Stimulated activated CD4-positive, alpha-beta T cell treated with anti-CD3 and anti-CD28 coated beads, Interleukin-15, amount 100 ng/mL, for 48 hours (primary cell): ENCODE measurements at regions not wholly inside any gene's neighbourhood (a gene's known extent, or its start where the extent isn't known, plus 50 kb on each side); places are given as distances from the start of the nearest gene placed in this dataset.

Source experiments
- DNase-seq, 2 donors: peaks; one replicate each; pipeline ENCODE4 v3.0.0-alpha.2; 2020; ENCODE audit warnings: low read depth in 2 of 2

DNA sequence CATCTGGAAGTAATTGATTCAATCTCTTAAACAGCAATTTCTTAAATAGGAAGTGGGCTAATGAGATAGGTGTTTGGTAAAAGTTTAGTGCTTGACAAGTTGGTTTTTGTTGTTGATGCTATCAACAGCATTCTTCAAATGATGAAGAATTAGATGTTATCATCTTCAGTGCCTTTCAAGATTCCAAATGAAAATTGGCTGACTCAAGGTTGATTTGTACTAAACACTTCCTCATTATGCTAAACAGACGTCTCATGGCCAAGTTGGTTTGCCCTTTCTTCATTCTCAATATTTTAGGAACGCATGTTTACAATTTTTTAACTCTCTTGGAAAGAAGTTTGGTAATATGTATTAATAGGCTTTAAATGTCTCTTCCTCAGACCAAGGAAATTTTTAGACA lies 86.0 kb downstream of the MID1IP1 start:
- DNase-seq = no peak

DNA sequence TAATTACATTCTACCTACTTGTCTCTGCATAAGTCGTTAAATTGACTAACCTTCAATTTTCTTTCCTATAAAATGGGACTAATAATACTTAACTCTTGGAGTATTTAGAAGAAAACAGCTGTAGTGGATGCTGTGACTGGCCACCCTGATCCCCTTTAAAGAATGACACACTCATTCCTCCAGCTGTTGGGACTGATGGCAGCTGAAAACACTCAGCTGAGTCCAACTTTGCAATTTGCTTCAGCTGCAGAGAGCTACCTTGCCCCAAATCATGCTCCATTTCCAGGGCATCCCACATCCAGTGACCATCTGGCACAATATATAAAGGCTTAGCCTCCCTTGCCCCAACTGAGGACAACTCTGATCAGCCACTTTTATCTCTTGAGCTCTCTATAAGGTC lies 89.1 kb downstream of the MID1IP1 start:
- no peak for DNase-seq

GRCh38 chrX:38890963-38891362 lies 89.7 kb downstream of the MID1IP1 start:
- DNase-seq = no peak

DNA sequence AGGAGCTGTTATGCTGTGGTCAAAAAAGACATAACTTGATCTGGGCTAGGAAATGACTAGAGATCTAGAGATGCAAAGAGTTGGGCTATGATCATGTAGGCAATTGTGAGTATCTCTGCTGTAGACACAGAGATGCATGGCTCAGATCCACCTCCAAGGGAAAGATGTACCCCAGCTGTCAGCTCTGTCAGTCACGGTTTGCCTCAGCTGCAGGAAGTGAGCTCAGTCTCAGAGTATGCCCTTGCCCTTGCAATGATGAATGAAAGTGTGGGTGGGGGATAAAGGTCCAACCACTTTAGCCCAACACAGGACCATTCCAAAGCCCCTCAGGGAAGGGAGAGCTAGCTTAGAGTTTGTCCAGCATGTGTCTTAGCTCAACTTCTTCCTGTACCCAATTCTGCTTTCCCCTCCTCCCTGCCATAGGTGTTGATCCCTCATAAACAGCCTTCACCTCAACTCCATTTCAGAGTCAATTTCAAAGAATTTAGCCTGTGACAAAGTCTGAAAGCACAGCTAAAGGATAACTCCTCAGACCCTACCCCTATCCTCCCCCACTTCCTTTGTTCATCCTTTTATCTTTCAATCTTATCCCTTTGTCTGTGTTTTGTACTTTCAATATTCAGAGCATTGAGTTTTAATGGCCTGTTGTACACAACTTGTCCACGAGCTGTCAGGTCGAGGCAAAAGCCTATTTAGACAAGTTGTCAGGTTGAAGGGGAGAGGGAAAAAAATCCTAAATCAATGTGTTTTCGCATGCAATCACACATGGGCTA lies 90.6 kb downstream of the MID1IP1 start:
- DNase-seq = peak; percentile 1 to 3

GRCh38 chrX:38893441-38893840 lies 92.2 kb downstream of the MID1IP1 start:
- no peak for DNase-seq

- DNase-seq = no peak
Observed at GRCh38 chrX:38895775-38896174, 94.5 kb downstream of the MID1IP1 start.

DNA sequence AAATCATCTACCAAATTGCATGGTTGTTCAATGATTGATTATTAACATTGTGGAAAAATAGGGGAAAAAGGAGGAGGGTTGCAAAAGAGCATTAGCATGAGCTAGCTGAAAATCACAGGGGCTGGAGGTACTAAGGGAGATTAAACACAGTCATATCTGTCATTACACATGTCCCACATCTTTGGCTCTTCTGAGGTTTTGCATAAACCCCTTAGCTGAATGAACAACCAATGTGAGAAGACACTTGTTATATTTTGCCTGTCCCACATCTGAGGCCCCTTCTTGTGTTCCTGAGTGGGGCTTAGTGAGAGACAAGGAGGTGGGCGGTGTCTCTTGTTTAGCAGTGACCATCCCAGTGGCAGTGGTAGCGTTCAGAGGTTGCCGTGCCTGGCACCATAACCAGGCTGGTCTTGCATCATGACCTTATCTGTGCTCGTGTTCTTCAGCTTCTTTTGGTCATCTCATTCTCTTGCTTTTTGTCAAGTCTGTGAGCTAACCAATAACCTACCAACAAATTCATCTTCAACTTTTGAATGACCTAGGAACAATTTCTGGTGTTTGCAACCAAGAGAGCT lies 95.6 kb downstream of the MID1IP1 start:
- no peak for DNase-seq

GRCh38 chrX:38898261-38898660 lies 97.0 kb downstream of the MID1IP1 start:
- no peak for DNase-seq

- no peak for DNase-seq
Observed at GRCh38 chrX:38899650-38900049, 98.4 kb downstream of the MID1IP1 start.

DNA sequence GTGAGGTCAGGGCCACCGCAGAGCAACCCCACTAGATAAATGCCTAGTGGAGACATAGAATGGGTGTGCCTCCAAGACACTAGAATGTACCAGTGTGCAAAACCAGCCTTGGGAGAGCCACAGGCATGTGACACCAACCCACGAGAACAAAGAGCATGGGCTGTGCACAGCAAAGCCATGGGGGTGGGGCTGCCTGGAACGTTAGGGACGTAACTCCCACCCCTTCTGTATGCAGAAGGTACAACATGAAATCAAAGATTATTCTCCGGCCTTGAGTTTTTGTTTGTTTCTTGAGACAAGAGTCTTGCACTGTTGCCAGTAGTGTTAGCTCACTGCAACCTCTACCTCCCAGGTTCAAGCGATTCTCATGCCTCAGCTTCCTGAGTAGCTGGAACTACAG lies 99.5 kb downstream of the MID1IP1 start:
- no peak for DNase-seq

- DNase-seq = no peak
Observed at GRCh38 chrX:38902972-38903492, 101.8 kb downstream of the MID1IP1 start.

DNA sequence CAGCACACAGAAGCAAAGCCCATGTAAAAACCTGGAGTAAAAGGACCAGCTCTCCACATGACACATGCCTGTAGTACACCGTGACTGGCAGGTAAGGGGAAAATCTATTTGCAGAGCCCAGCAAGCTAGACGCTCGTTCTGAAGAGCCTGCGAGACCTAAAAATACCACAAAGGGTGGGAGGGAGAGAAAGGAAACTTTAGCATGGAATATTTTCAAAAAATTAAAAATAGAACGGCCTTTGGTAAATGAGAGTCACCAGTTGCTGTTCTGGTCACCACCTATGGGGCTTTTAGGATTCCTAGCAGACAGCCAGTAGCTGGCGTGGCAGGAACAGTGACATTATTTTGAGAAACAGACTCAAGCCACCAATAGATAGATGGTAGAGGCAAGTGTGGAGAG lies 115.5 kb downstream of the MID1IP1 start:
- no peak for DNase-seq

GRCh38 chrX:38917954-38918353 lies 116.7 kb downstream of the MID1IP1 start:
- no peak for DNase-seq

DNA sequence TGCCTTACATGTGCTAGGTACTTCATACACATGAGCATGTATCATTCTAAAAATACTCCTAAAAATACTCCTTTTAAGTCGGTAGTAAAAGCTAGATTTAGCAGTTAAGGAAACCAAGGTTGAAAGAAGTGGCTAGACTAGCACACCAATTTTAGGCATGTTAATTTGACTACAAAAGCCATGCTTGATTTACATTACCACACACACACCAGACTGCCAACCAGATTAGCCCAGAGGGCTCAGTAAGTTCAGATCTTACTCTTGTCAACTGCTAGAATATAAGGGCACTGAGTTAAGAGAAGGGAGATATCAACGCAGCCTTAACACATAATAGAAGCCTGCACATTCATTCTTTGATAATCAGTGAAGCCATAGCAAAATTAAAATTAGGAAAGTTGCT lies 117.9 kb downstream of the MID1IP1 start:
- no peak for DNase-seq

- DNase-seq = no peak
Observed at GRCh38 chrX:38919853-38920528, 118.7 kb downstream of the MID1IP1 start.

- no peak for DNase-seq
Observed at GRCh38 chrX:38923451-38923969, 122.3 kb downstream of the MID1IP1 start.

GRCh38 chrX:38927592-38927991 lies 126.3 kb downstream of the MID1IP1 start:
- DNase-seq = no peak

DNA sequence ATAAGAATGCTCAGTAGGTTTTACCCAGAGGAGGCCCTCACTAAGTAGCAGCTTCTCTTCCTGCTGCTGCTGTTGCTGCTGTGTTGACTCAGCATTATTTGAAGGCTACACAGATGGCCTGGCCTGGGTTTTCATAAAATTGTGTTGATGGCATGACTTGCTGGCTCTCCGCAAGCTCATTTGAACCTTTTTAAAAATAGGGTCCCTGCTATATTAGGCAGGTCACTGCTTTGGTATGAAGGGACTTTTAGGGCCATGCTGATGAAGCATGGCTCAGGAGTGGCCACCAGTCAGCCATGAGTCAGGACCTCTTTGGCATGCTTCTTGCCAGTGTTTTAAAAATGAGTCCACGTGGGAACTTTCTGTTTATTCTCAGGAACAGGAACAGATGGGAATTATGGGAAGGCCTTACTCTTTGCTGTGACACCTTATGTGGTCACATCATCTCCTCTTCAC lies 128.7 kb downstream of the MID1IP1 start:
- no peak for DNase-seq

GRCh38 chrX:38930474-38930873 lies 129.2 kb downstream of the MID1IP1 start:
- no peak for DNase-seq

DNA sequence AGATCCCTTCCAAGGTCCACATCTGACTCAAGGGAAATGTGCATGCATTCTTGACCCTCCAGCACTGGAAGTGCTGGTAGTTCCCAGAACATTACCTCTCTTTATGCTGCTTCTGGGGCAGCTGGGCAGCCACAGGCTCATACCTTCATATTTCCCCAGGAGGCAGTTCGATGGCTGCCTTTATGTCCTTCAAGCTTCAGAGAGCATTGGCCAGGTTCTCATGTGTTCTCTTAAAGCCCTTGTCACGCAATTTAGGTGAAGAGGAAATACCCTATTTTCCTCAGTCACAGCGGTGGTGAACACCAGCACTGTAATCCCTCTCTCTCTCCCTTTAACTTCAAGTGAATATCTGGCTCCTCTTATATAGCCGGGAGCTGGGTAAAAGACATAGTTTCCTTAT lies 134.3 kb downstream of the MID1IP1 start:
- no peak for DNase-seq

GRCh38 chrX:38937400-38937799 lies 136.1 kb downstream of the MID1IP1 start:
- DNase-seq = no peak

DNA sequence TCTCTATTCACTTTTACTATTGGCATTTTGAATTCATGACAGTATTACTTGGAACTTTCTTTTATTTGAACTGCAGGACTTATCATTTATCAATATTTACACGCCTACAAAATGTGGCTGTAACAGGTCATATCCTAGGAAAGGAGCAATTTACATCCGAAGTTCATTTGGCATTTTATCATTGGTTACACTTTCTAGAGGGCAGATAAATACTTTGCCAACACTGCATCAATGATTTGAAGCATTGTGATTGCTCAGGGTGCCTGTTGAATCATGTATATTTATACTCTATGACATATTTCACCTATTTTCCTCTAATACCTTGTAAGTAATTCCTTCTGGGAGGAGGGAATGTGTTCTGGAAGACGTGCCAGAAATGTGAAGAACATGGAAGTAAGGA lies 136.7 kb downstream of the MID1IP1 start:
- no peak for DNase-seq

DNA sequence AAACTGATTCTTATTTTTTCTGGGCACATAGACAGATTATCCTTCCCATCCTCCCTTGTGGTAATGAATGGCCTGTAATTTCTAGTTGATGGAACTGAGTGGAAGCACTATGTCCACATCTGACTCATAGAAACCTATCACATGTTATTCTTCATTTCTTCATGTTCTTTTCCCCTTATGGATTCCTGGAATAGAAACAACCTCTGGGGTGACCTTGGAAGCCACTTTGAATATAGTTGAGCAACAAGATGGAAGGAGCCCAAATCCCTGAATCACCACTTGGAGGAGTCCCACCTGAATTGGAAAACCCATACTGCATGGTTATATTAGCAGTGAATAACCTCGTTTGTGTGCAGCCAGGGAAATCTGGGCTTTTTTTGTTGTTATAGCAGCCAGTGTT lies 137.8 kb downstream of the MID1IP1 start:
- no peak for DNase-seq
